ENCODE measurements at regions not wholly inside any gene's neighbourhood (a gene's known extent, or its start where the extent isn't known, plus 50 kb on each side); places are given as distances from the start of the nearest gene placed in this dataset.

DNA sequence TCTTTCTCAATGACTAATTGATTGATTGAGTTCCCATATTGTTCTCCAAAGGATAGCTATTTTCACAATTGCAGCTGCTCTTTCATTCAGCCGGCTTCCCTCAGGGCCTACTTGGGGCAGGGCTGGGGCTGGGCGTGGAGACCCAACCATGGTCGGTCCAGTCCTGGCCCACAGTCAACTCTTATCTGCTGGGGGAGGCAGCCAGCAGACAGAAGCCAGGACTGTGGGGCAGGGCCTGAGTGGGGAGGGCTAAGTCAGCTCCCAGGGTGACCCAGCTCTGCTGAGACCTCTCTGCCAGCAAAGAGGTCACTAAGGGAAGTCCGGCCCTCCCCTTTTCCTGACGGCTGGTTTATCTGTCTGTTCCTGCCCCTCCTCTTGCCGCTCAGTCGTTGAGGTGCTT, 735.2 kb downstream of the TBC1D22A start:
- TF ChIP-seq CTCF (IDR thresholded peaks at IDR 0.05): no peak
- no peak for TF ChIP-seq POLR2A (IDR thresholded peaks at IDR 0.05)

All from adrenal gland (tissue), 5 donors.